IMR-90 (cell line): ENCODE measurements at regions not wholly inside any gene's neighbourhood (a gene's known extent, or its start where the extent isn't known, plus 50 kb on each side); places are given as distances from the start of the nearest gene placed in this dataset.
"Not testable (repeated sequence)": the region's sequence is repeated elsewhere in the genome, so short reads cannot be mapped to it uniquely, and the experiment has no call there.

Experiments
- ATAC-seq: fragments of 200-7000 bp; cut with Tn5 transposase; 2 replicates; pipeline ENCODE4 v1.9.1; 2020; ENCODE audit warnings: low read depth, mild to moderate bottlenecking, moderate library complexity
- BruUV-seq: library from RNA; stranded (reverse); fragments of 400-500 nt; replicated peaks from 2 replicates; lab custom pipeline; 2021; lab: Mats Ljungman, UMichigan
- CTCF ChIA-PET: fragments of 300-600 bp; formaldehyde crosslinking; extraction: SDS; loops from one replicate; lab custom pipeline; 2021; ENCODE audit warnings: antibody characterized with exemption; lab: Yijun Ruan, JAX
- POLR2A ChIA-PET: fragments of 300-600 bp; sonication (Branson Sonifier 250); formaldehyde crosslinking; loops from one replicate; lab custom pipeline; 2022; ENCODE audit warnings: antibody characterized with exemption; ENCODE audit not compliant: unreplicated experiment; lab: Charles Lee
- DNase-seq: peaks from one replicate; pipeline ENCODE4 v3.0.0; 2013
- H2AFZ ChIP-seq: replicated peaks from 2 replicates; pipeline ENCODE3; 2013; ENCODE audit warnings: low read length, mild to moderate bottlenecking; ENCODE audit not compliant: poor library complexity
- H2AK5ac ChIP-seq: 2 replicates; pipeline ENCODE4 v1.6.1; 2013; ENCODE audit warnings: low read depth, low read length, inconsistent platforms
- H2AK9ac ChIP-seq: replicated peaks from 2 replicates; pipeline ENCODE3; 2013; ENCODE audit warnings: mild to moderate bottlenecking, low read depth, low read length, moderate library complexity; ENCODE audit not compliant: poor library complexity
- H2BK120ac ChIP-seq: 2 replicates; pipeline ENCODE4 v1.6.1; 2013; ENCODE audit warnings: low read depth, low read length, inconsistent platforms
- H2BK15ac ChIP-seq: 3 replicates; pipeline ENCODE4 v1.6.1; 2013; ENCODE audit warnings: low read depth, low read length, inconsistent platforms
- H2BK20ac ChIP-seq: 2 replicates; pipeline ENCODE4 v1.6.1; 2013; ENCODE audit warnings: low read depth, mild to moderate bottlenecking, inconsistent platforms, low read length, moderate library complexity
- H2BK5ac ChIP-seq: 2 replicates; pipeline ENCODE4 v1.6.1; 2013; ENCODE audit warnings: mild to moderate bottlenecking, low read depth, low read length, inconsistent platforms; ENCODE audit not compliant: poor library complexity, severe bottlenecking
- H3K14ac ChIP-seq: replicated peaks from 2 replicates; pipeline ENCODE4 v1.6.1; 2013; ENCODE audit warnings: low read depth, low read length, inconsistent platforms
- H3K18ac ChIP-seq: 2 replicates; pipeline ENCODE4 v1.6.1; 2013; ENCODE audit warnings: low read depth, low read length, control low read depth
- H3K23ac ChIP-seq: 2 replicates; pipeline ENCODE4 v1.6.1; 2013; ENCODE audit warnings: low read depth, low read length, inconsistent platforms
- H3K27ac ChIP-seq: 2 replicates; pipeline ENCODE4 v1.5.1; 2013; ENCODE audit warnings: mild to moderate bottlenecking, control low read depth, low read length; ENCODE audit not compliant: insufficient read depth
- H3K27me3 ChIP-seq: 2 replicates; pipeline ENCODE4 v1.6.1; 2013; ENCODE audit warnings: low read length; ENCODE audit not compliant: control insufficient read depth, insufficient read depth
- H3K36me3 ChIP-seq: 2 replicates; pipeline ENCODE4 v1.6.1; 2013; ENCODE audit warnings: low read length, mixed read lengths; ENCODE audit not compliant: control insufficient read depth, insufficient read depth
- H3K4ac ChIP-seq: 2 replicates; pipeline ENCODE4 v1.6.1; 2013; ENCODE audit warnings: low read depth, low read length, inconsistent platforms
- H3K4me1 ChIP-seq: 2 replicates; pipeline ENCODE4 v1.6.1; 2013; ENCODE audit warnings: low read length, mixed read lengths; ENCODE audit not compliant: control insufficient read depth, insufficient read depth
- H3K4me2 ChIP-seq: 2 replicates; pipeline ENCODE4 v1.6.1; 2013; ENCODE audit warnings: low read depth, mild to moderate bottlenecking, control low read depth, low read length, moderate library complexity
- H3K4me3 ChIP-seq: 2 replicates; pipeline ENCODE4 v1.5.1; 2013; ENCODE audit warnings: low read depth, mild to moderate bottlenecking, control low read depth, low read length, moderate library complexity; ENCODE audit not compliant: insufficient read depth
- H3K56ac ChIP-seq: 2 replicates; pipeline ENCODE4 v1.6.1; 2013; ENCODE audit warnings: low read length, inconsistent platforms; ENCODE audit not compliant: insufficient read depth; ENCODE audit errors: extremely low read depth
- H3K79me1 ChIP-seq, 2 experiments: 2 replicates each; pipeline ENCODE4 v1.6.1; 2013; ENCODE audit warnings: low read length in 2 of 2, inconsistent platforms in 1 of 2, low read depth in 1 of 2
- H3K9ac ChIP-seq: 2 replicates; pipeline ENCODE4 v1.6.1; 2013; ENCODE audit warnings: low read depth, low read length, control low read depth
- H3K9me1 ChIP-seq: 2 replicates; pipeline ENCODE4 v1.6.1; 2013; ENCODE audit warnings: low read length, inconsistent platforms; ENCODE audit not compliant: insufficient read depth
- H3K9me3 ChIP-seq: 2 replicates; pipeline ENCODE4 v1.6.1; 2013; ENCODE audit warnings: low read length; ENCODE audit not compliant: control insufficient read depth, insufficient read depth
- H4K20me1 ChIP-seq: 2 replicates; pipeline ENCODE4 v1.6.1; 2013; ENCODE audit warnings: low read length, inconsistent platforms; ENCODE audit not compliant: insufficient read depth
- H4K5ac ChIP-seq: 2 replicates; pipeline ENCODE4 v1.6.1; 2013; ENCODE audit warnings: mild to moderate bottlenecking, low read depth, low read length, control low read depth
- H4K8ac ChIP-seq, 2 experiments: 2 replicates each; pipeline ENCODE4 v1.6.1; 2013; ENCODE audit warnings: low read depth in 2 of 2, low read length in 2 of 2, control low read depth in 1 of 2, inconsistent platforms in 1 of 2
- H4K91ac ChIP-seq: 2 replicates; pipeline ENCODE4 v1.6.1; 2013; ENCODE audit warnings: low read depth, low read length, inconsistent platforms; ENCODE audit not compliant: insufficient read depth
- ELK1 ChIP-seq: fragments of 150-350 bp; IDR thresholded peaks from 2 replicates; pipeline ENCODE4 v1.6.1; 2016; ENCODE audit warnings: low read depth, mild to moderate bottlenecking, low read length, moderate library complexity, borderline replicate concordance
- NFE2L2 ChIP-seq: fragments of 150-350 bp; IDR thresholded peaks from 2 replicates; pipeline ENCODE4 v1.6.1; 2016; ENCODE audit warnings: low read depth, mild to moderate bottlenecking, low read length
- WGBS, 2 experiments: methylation state at CpG; one replicate each; pipeline versions ENCODE4 v1.1.5 to v1.1.7; 2013; ENCODE audit warnings: missing lambda C conversion rate in 2 of 2; ENCODE audit not compliant: insufficient read length in 1 of 2; ENCODE audit errors: extremely low coverage in 2 of 2; 5-methylcytosine and 5-hydroxymethylcytosine counted together
- dilution Hi-C: fragments of 300-500 bp; cut with HindIII; formaldehyde crosslinking; loops from one replicate; pipeline ENCODE4 v1.14.3; 2018; ENCODE audit warnings: low sequenced_read_pairs; ENCODE audit not compliant: unreplicated experiment
- in situ Hi-C: fragments of 300-500 bp; cut with MboI; formaldehyde crosslinking; loops from 3 replicates; pipeline ENCODE4 v1.14.3; 2019; ENCODE audit warnings: low sequenced_read_pairs, inconsistent platforms, mixed read lengths
- intact Hi-C: fragments of 100-400 bp; cut with micrococcal nuclease; formaldehyde crosslinking; loops from 2 replicates; pipeline ENCODE4 v1.10.0; 2022

- ATAC-seq = no peak
- H3K14ac ChIP-seq = no peak overlapping the region
- in situ Hi-C loops = no loop called here
Observed at GRCh38 chrX:1700757-1701156, 85.9 kb downstream of the ASMT start.

GRCh38 chrX:1701396-1701901, 86.6 kb downstream of the ASMT start:
- ATAC-seq, H2AFZ ChIP-seq, CTCF ChIA-PET, intact Hi-C loops, H3K4me1 ChIP-seq, H2BK20ac ChIP-seq, H4K8ac ChIP-seq, H3K4me2 ChIP-seq, DNase-seq, H3K9me3 ChIP-seq, in situ Hi-C loops, H3K18ac ChIP-seq, H3K79me1 ChIP-seq, H3K14ac ChIP-seq, H4K91ac ChIP-seq, H3K27ac ChIP-seq, H2BK5ac ChIP-seq, BruUV-seq, H3K4ac ChIP-seq, H4K5ac ChIP-seq, H2BK15ac ChIP-seq, H3K9ac ChIP-seq, dilution Hi-C loops, H2AK9ac ChIP-seq, H3K27me3 ChIP-seq, H3K4me3 ChIP-seq, H4K20me1 ChIP-seq, H2AK5ac ChIP-seq, H3K36me3 ChIP-seq, H2BK120ac ChIP-seq, POLR2A ChIA-PET, H3K56ac ChIP-seq, H3K23ac ChIP-seq, H3K9me1 ChIP-seq: not testable (repeated sequence)
- WGBS, 2 experiments = 70% methylated on average over 4 of the region's 15 CpGs; no CpG with 5 or more reads in 1 of the 2 experiments

More at GRCh38 chrX:1700757-1701156, 85.9 kb downstream of the ASMT start:
- Histone ChIP-seq H3K9ac (no peak overlapping the region), H4K91ac (no peak overlapping the region), H3K56ac (no peak overlapping the region), H3K27me3 (no peaks in the 10 kb centered on the region), H2BK120ac (no peak overlapping the region), H4K5ac (no peak overlapping the region), H4K20me1 (no peaks in the 10 kb centered on the region), H2BK15ac (no peak overlapping the region), H3K4me1 (no peaks in the 10 kb centered on the region), H2AK5ac (no peak overlapping the region), H3K79me1 (no peaks in the 10 kb centered on the region), H3K4me3 (no peak overlapping the region), H3K18ac (no peak overlapping the region), H3K9me1 (no peaks in the 10 kb centered on the region), H3K23ac (no peak overlapping the region), H2AK9ac (no peak overlapping the region), H2AFZ (no peak overlapping the region), H3K36me3 (no peaks in the 10 kb centered on the region), H2BK5ac (no peak overlapping the region), H3K4me2 (no peak overlapping the region), H3K4ac (no peak overlapping the region), H3K27ac (no peak overlapping the region), H3K9me3 (no peaks in the 10 kb centered on the region; the same call in 1 of the 2 replicates), H2BK20ac (no peak overlapping the region), H4K8ac (no peak overlapping the region)
- ChIA-PET CTCF (no interaction called here), POLR2A (no interaction called here)
- DNase-seq = no peak
- WGBS, 2 experiments = 76% methylated on average over 6 of the region's 11 CpGs; no CpG with 5 or more reads in 1 of the 2 experiments
- dilution Hi-C loops (no loop called here), intact Hi-C loops (no loop called here)
- TF ChIP-seq ELK1 (no peak), NFE2L2 (no peak)
- BruUV-seq = no TSS peak
